ENCODE measurements at regions not wholly inside any gene's neighbourhood (a gene's known extent, or its start where the extent isn't known, plus 50 kb on each side); places are given as distances from the start of the nearest gene placed in this dataset.

- ATAC-seq (replicated peaks in 6 of 8) = peak in 3 of 8 experiments; percentile 46 to 85 (median 58)
- H3K27ac ChIP-seq = no peak overlapping the region
- no peak overlapping the region for H3K4me3 ChIP-seq
- no peaks in the 10 kb centered on the region for H3K4me1 ChIP-seq (replicated peaks in 1 of 2)
- WGBS, 10 experiments = 68 to 100% methylated on average over 1 to 3 of the region's 5 CpGs; no CpG with 5 or more reads in 8 of the 10 experiments
- in situ Hi-C loops (cut with MboI; ENCODE audit: low pct_unique_long_range_greater_than_20kb in 2 of 9, low sequenced_read_pairs in 9 of 9, unreplicated experiment in 9 of 9) = no loop called here
These were observed 728.7 kb upstream of the ACTRT1 start for GRCh38 chrX:128780934-128781333.

GRCh38 chrX:128769495-128769894 is 717.3 kb upstream of the ACTRT1 start:
- Histone ChIP-seq H3K27ac (no peak overlapping the region), H3K4me1 (replicated peaks in 1 of 2) (no peaks in the 10 kb centered on the region), H3K4me3 (no peak overlapping the region)
- peak in 3 of 8 experiments; percentile 16 to 74 (median 67) for ATAC-seq (replicated peaks in 6 of 8)
- in situ Hi-C loops (cut with MboI; ENCODE audit: low pct_unique_long_range_greater_than_20kb in 2 of 9, low sequenced_read_pairs in 9 of 9, unreplicated experiment in 9 of 9) = no loop called here
- 0 to 100% (median 75%) methylated on average over 1 to 2 of the region's 2 CpGs; no CpG with 5 or more reads in 5 of the 10 experiments for WGBS, 10 experiments

GRCh38 chrX:128759745-128760144 is 707.5 kb upstream of the ACTRT1 start:
- WGBS, 10 experiments = 23 to 83% (median 75%) methylated on average over 1 to 3 of the region's 3 CpGs; no CpG with 5 or more reads in 5 of the 10 experiments
- ATAC-seq (replicated peaks in 6 of 8) = no peak
- in situ Hi-C loops (cut with MboI; ENCODE audit: low pct_unique_long_range_greater_than_20kb in 2 of 9, low sequenced_read_pairs in 9 of 9, unreplicated experiment in 9 of 9) = no loop called here
- no peak overlapping the region for H3K27ac ChIP-seq
- H3K4me1 ChIP-seq (replicated peaks in 1 of 2) = no peaks in the 10 kb centered on the region
- H3K4me3 ChIP-seq = no peak overlapping the region

GRCh38 chrX:128759177-128759576 is 707.0 kb upstream of the ACTRT1 start:
- WGBS, 10 experiments = 0% methylated on average over 1 of the region's 1 CpG; no CpG with 5 or more reads in 9 of the 10 experiments

GRCh38 chrX:128754130-128754529 is 701.9 kb upstream of the ACTRT1 start:
- ATAC-seq (replicated peaks in 6 of 8) = peak in 1 of 8 experiments; percentile 29
- Histone ChIP-seq H3K27ac (no peak overlapping the region), H3K4me1 (replicated peaks in 1 of 2) (no peaks in the 10 kb centered on the region), H3K4me3 (no peak overlapping the region)
- in situ Hi-C loops (cut with MboI; ENCODE audit: low pct_unique_long_range_greater_than_20kb in 2 of 9, low sequenced_read_pairs in 9 of 9, unreplicated experiment in 9 of 9) = no loop called here

More at GRCh38 chrX:128759177-128759576, 707.0 kb upstream of the ACTRT1 start:
- Histone ChIP-seq H3K4me3 (no peak overlapping the region), H3K4me1 (replicated peaks in 1 of 2) (no peaks in the 10 kb centered on the region), H3K27ac (no peak overlapping the region)
- in situ Hi-C loops (cut with MboI; ENCODE audit: low pct_unique_long_range_greater_than_20kb in 2 of 9, low sequenced_read_pairs in 9 of 9, unreplicated experiment in 9 of 9) = no loop called here
- ATAC-seq (replicated peaks in 6 of 8) = no peak

- no peaks in the 10 kb centered on the region for H3K4me1 ChIP-seq (replicated peaks in 1 of 2)
- in situ Hi-C loops (cut with MboI; ENCODE audit: low pct_unique_long_range_greater_than_20kb in 2 of 9, low sequenced_read_pairs in 9 of 9, unreplicated experiment in 9 of 9) = no loop called here
- no peak for ATAC-seq (replicated peaks in 6 of 8)
- no peak overlapping the region for H3K27ac ChIP-seq
- 50 to 83% (median 80%) methylated on average over 1 of the region's 1 CpG; no CpG with 5 or more reads in 7 of the 10 experiments for WGBS, 10 experiments
- no peak overlapping the region for H3K4me3 ChIP-seq
These were observed 687.3 kb upstream of the ACTRT1 start for GRCh38 chrX:128739539-128739938.

- no peaks in the 10 kb centered on the region for H3K4me1 ChIP-seq (replicated peaks in 1 of 2)
- in situ Hi-C loops (cut with MboI; ENCODE audit: low pct_unique_long_range_greater_than_20kb in 2 of 9, low sequenced_read_pairs in 9 of 9, unreplicated experiment in 9 of 9) = no loop called here
- no peak overlapping the region for H3K4me3 ChIP-seq
- 56 to 63% (median 60%) methylated on average over 1 of the region's 1 CpG; no CpG with 5 or more reads in 7 of the 10 experiments for WGBS, 10 experiments
- H3K27ac ChIP-seq = no peak overlapping the region
- ATAC-seq (replicated peaks in 6 of 8) = peak in 3 of 8 experiments; percentile 22 to 92 (median 42)
These were observed 676.7 kb upstream of the ACTRT1 start for GRCh38 chrX:128728943-128729342.

- in situ Hi-C loops (cut with MboI; ENCODE audit: low pct_unique_long_range_greater_than_20kb in 2 of 9, low sequenced_read_pairs in 9 of 9, unreplicated experiment in 9 of 9) = no loop called here
- Histone ChIP-seq H3K27ac (no peak overlapping the region), H3K4me3 (no peak overlapping the region), H3K4me1 (replicated peaks in 1 of 2) (no peaks in the 10 kb centered on the region)
- no peak for ATAC-seq (replicated peaks in 6 of 8)
- WGBS, 10 experiments = 18 to 100% (median 63%) methylated on average over 1 to 4 of the region's 4 CpGs; no CpG with 5 or more reads in 5 of the 10 experiments
These were observed 665.7 kb upstream of the ACTRT1 start for GRCh38 chrX:128717635-128718578.

GRCh38 chrX:128714425-128714824 is 662.2 kb upstream of the ACTRT1 start:
- WGBS, 10 experiments = 49 to 60% methylated on average over 2 to 4 of the region's 9 CpGs; no CpG with 5 or more reads in 8 of the 10 experiments
- no peak for ATAC-seq (replicated peaks in 6 of 8)
- Histone ChIP-seq H3K4me1 (replicated peaks in 1 of 2) (no peaks in the 10 kb centered on the region), H3K4me3 (no peak overlapping the region), H3K27ac (no peak overlapping the region)
- in situ Hi-C loops (cut with MboI; ENCODE audit: low pct_unique_long_range_greater_than_20kb in 2 of 9, low sequenced_read_pairs in 9 of 9, unreplicated experiment in 9 of 9) = no loop called here

- no peak for ATAC-seq (replicated peaks in 6 of 8)
- H3K4me1 ChIP-seq (replicated peaks in 1 of 2) = no peaks in the 10 kb centered on the region
- no peak overlapping the region for H3K27ac ChIP-seq
- no peak overlapping the region for H3K4me3 ChIP-seq
- in situ Hi-C loops (cut with MboI; ENCODE audit: low pct_unique_long_range_greater_than_20kb in 2 of 9, low sequenced_read_pairs in 9 of 9, unreplicated experiment in 9 of 9) = no loop called here
- WGBS, 10 experiments = 10 to 100% (median 59%) methylated on average over 1 to 3 of the region's 3 CpGs; no CpG with 5 or more reads in 4 of the 10 experiments
These were observed 647.6 kb upstream of the ACTRT1 start for GRCh38 chrX:128699716-128700285.

GRCh38 chrX:128698573-128699181 is 646.5 kb upstream of the ACTRT1 start:
- no peaks in the 10 kb centered on the region for H3K4me1 ChIP-seq (replicated peaks in 1 of 2)
- no peak overlapping the region for H3K4me3 ChIP-seq
- in situ Hi-C loops (cut with MboI; ENCODE audit: low pct_unique_long_range_greater_than_20kb in 2 of 9, low sequenced_read_pairs in 9 of 9, unreplicated experiment in 9 of 9) = no loop called here
- no peak for ATAC-seq (replicated peaks in 6 of 8)
- WGBS, 10 experiments = 0 to 83% (median 0%) methylated on average over 1 of the region's 1 CpG; no CpG with 5 or more reads in 5 of the 10 experiments
- no peak overlapping the region for H3K27ac ChIP-seq

GRCh38 chrX:128691872-128692271 is 639.7 kb upstream of the ACTRT1 start:
- no peak for ATAC-seq (replicated peaks in 6 of 8)
- Histone ChIP-seq H3K27ac (no peak overlapping the region), H3K4me3 (no peak overlapping the region), H3K4me1 (replicated peaks in 1 of 2) (no peaks in the 10 kb centered on the region)
- in situ Hi-C loops (cut with MboI; ENCODE audit: low pct_unique_long_range_greater_than_20kb in 2 of 9, low sequenced_read_pairs in 9 of 9, unreplicated experiment in 9 of 9) = no loop called here
- WGBS, 10 experiments = 0 to 100% (median 40%) methylated on average over 2 to 6 of the region's 6 CpGs; no CpG with 5 or more reads in 6 of the 10 experiments

- peak in 3 of 8 experiments; percentile 52 to 70 (median 56) for ATAC-seq (replicated peaks in 6 of 8)
- Histone ChIP-seq H3K4me3 (no peak overlapping the region), H3K27ac (no peak overlapping the region), H3K4me1 (replicated peaks in 1 of 2) (no peaks in the 10 kb centered on the region)
- WGBS, 10 experiments = 20 to 58% (median 40%) methylated on average over 1 to 2 of the region's 2 CpGs; no CpG with 5 or more reads in 5 of the 10 experiments
- in situ Hi-C loops (cut with MboI; ENCODE audit: low pct_unique_long_range_greater_than_20kb in 2 of 9, low sequenced_read_pairs in 9 of 9, unreplicated experiment in 9 of 9) = no loop called here
These were observed 633.2 kb upstream of the ACTRT1 start for GRCh38 chrX:128685387-128685786.

All from motor neuron (in vitro differentiated cells).